GM12873 (cell line): ENCODE measurements at regions not wholly inside any gene's neighbourhood (a gene's known extent, or its start where the extent isn't known, plus 50 kb on each side); places are given as distances from the start of the nearest gene placed in this dataset.

Experiments
- CTCF ChIP-seq: IDR thresholded peaks from 2 replicates; pipeline ENCODE4 v1.5.1; 2012; ENCODE audit warnings: low read depth, mild to moderate bottlenecking, moderate library complexity, low read length, control low read depth; ENCODE audit not compliant: insufficient read depth; ENCODE audit errors: missing control alignments

DNA sequence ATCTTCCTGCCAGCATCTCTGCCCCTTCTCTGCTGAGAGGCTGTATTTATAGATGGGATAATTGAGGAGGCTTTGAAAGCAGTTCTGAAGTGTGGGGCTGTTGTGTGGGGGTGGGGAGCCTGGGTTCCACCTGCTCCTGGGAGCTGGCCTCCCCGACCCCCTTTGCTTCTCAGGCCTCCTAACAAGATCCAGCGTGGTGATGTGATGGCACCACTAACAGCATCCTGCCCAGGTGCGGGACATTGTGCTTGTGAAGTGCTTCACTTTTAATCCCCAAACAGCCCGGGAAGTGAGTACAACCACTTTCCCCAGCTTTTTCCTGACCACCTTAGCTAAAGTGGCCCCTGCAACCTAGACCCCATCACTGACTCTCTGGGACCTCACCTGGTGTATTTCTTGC lies 95.1 kb upstream of the NRXN3 start:
- TF ChIP-seq CTCF, result no peak

- no peak for TF ChIP-seq CTCF
Measured at GRCh38 chr14:78075555-78076277, 94.5 kb upstream of the NRXN3 start.

DNA sequence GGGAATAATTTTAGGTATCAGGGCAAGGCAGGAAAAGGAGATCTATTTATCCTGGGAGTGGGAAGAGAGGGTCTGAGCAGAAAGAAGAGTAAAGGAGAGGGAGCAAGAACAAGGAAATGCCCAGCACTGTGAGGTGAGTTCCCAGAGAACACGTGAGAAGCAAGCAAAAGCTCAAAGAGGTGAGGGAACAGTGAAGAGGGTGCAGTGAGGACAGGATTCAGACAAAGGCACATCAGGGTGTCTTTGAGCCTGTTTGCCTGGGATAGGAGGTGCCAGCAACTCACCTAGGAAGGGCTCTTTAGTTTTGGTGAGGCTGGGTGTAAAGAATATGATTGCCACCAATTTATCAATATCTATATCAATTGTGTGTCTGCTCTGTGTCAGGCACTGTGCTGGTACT lies 88.9 kb upstream of the NRXN3 start:
- no peak for TF ChIP-seq CTCF

- no peak for TF ChIP-seq CTCF
Measured at GRCh38 chr14:78083837-78084236, 86.3 kb upstream of the NRXN3 start.

GRCh38 chr14:78086342-78086741 lies 83.8 kb upstream of the NRXN3 start:
- TF ChIP-seq CTCF, result no peak

DNA sequence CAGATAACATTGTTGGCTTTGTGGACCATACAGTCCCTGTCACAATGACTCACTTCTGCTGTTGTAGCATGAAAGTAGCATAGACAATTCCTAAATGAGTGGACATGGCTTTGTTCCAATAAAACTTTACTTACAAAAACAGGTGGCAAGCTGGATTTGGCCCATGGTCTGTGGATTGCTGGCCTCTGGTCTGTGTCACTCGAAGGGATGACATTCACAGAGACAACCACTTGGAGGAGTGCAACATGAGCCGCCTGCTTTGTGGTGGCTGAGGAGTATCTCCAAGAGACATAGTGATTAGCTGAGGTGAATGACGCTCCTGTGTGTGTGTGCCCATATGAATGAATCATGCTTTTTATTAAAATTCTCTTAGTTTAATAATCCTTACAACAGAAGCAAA lies 81.3 kb upstream of the NRXN3 start:
- no peak for TF ChIP-seq CTCF

DNA sequence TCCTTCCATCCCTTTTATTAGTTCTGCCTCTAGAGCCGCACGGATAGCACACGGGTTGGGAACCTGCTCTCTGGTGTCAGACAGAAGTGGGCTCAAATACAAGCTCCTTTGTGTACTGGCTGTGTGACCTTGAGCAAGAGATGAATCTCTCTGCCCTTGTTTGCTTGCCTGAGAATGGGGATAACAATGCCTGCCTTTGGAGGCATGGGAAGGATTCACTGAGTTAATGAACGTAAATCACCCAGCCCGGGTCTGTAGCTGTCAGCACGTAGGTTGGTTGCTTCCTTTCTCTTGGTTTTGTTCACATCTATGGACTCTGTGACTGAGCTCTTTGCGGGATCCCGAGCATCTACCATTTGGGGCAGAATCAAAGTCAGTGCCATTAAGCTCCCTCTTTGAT lies 79.3 kb upstream of the NRXN3 start:
- no peak for TF ChIP-seq CTCF
